ENCODE measurements at regions not wholly inside any gene's neighbourhood (a gene's known extent, or its start where the extent isn't known, plus 50 kb on each side); places are given as distances from the start of the nearest gene placed in this dataset.

GRCh38 chr11:80350541-80350940 lies 909.7 kb upstream of the TENM4 start (continued):
- no peak for TF ChIP-seq JUNB (IDR thresholded peaks at IDR 0.05)
- no peak for TF ChIP-seq FOXM1 (IDR thresholded peaks at IDR 0.05; ENCODE audit: low read depth, low read length)
- no peak for TF ChIP-seq ZBTB11 (CRISPR knock-in tag; IDR thresholded peaks at IDR 0.05)

DNA sequence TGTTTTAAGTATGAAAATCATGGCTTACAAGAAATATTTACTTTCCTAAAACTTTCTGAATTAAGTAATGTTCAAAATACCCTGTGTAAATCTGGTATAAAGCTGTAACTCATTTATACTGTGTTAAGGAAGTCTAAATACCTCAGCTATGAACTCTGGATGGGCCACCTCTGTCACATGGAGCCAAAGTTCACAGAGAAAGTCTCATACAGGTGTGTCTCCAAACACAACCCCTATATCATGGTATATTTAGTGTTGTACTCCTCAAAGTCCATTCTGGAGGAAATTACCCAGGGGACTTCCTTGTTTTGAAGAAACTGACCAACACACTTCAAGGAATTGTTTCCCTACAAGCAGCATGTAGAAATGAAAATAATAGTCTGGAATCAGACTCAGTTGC lies 909.2 kb upstream of the TENM4 start:
- Histone ChIP-seq H3K36me3 (ENCODE audit: control insufficient read depth in 2 of 2, insufficient read depth in 2 of 2, low read length in 1 of 2) (no peaks in the 10 kb centered on the region), H3K27ac (ENCODE audit: control insufficient read depth, insufficient read depth) (no peak overlapping the region), H4K20me1 (ENCODE audit: control insufficient read depth, insufficient read depth) (no peaks in the 10 kb centered on the region), H3K4me1 (ENCODE audit: control insufficient read depth, insufficient read depth, low read length) (no peaks in the 10 kb centered on the region), H3K9ac (ENCODE audit: control insufficient read depth, insufficient read depth, low read length) (no peak overlapping the region), H3K27me3 (replicated peaks in 1 of 2; ENCODE audit: control insufficient read depth in 2 of 2, insufficient read depth in 2 of 2, low read length in 1 of 2) (no peaks in the 10 kb centered on the region), H2AFZ (ENCODE audit: control insufficient read depth, low read depth, low read length) (no peak overlapping the region), H3K4me3 (no peak overlapping the region), H3K79me2 (ENCODE audit: control insufficient read depth, insufficient read depth, low read length) (no peaks in the 10 kb centered on the region), H3K4me2 (ENCODE audit: control insufficient read depth, insufficient read depth) (no peak overlapping the region), H3K9me3 (replicated peaks; ENCODE audit: control insufficient read depth, insufficient read depth, low read length) (no peaks in the 10 kb centered on the region)
- ChIA-PET SMC1A (ENCODE audit: uncharacterized antibody, unreplicated experiment) (interaction anchor here (1.2 kb wide), 1 partner anchor 17 kb away, joined by 3 read pairs; no protein-coding TSS in a partner anchor), RAD21 (ENCODE audit: unreplicated experiment) (interaction anchor here (0.9 kb wide), 1 partner anchor 16 kb away, joined by 3 read pairs; no protein-coding TSS in a partner anchor), POLR2A (no interaction called here), CTCF (interaction anchor here (1.0 kb wide), 1 partner anchor 19 kb away, joined by 3 read pairs; no protein-coding TSS in a partner anchor)
- no peak for ATAC-seq
- intact Hi-C loops (cut with micrococcal nuclease; ENCODE audit: unreplicated experiment) (no loop called here), in situ Hi-C loops (cut with MboI) (no loop called here)
- FAIRE-seq, result no peak
- no peak for DNase-seq (ENCODE audit: low read depth, low spot score)
- TF ChIP-seq ELK1 (IDR thresholded peaks at IDR 0.05; ENCODE audit: low read depth, low read length) (no peak), POLR2AphosphoS2 (IDR thresholded peaks at IDR 0.05; ENCODE audit: low read depth, low read length) (no peak)
- BruUV-seq (replicated peaks), result no TSS peak
